PFSK-1 (cell line): ENCODE measurements at regions not wholly inside any gene's neighbourhood (a gene's known extent, or its start where the extent isn't known, plus 50 kb on each side); places are given as distances from the start of the nearest gene placed in this dataset.

ENCODE experiments used
- FOXP2 ChIP-seq: optimal IDR thresholded peaks from 2 replicates; pipeline ENCODE3; 2011; ENCODE audit warnings: borderline replicate concordance, control low read depth, inconsistent platforms; ENCODE audit not compliant: insufficient read depth; ENCODE audit errors: extremely low read length, extremely low read depth
- POLR2AphosphoS5 ChIP-seq: IDR thresholded peaks from 2 replicates; pipeline ENCODE4 v1.6.1; 2012; ENCODE audit warnings: low read depth, mild to moderate bottlenecking, control low read depth, low read length, moderate library complexity
- SIN3A ChIP-seq: IDR thresholded peaks from 2 replicates; pipeline ENCODE4 v1.6.1; 2012; ENCODE audit warnings: mild to moderate bottlenecking, low read length, moderate library complexity, borderline replicate concordance; ENCODE audit not compliant: insufficient read depth
- TAF1 ChIP-seq: IDR thresholded peaks from 2 replicates; pipeline ENCODE4 v1.6.1; 2012; ENCODE audit warnings: low read length, control low read depth, borderline replicate concordance; ENCODE audit not compliant: insufficient read depth
- TF ChIP-seq, protein P1 (sequence below), 2 experiments: IDR thresholded peaks; 2 replicates each; pipeline versions ENCODE4 v1.6.1 to v1.8.0; 2011 to 2012; ENCODE audit warnings: low read depth in 2 of 2, low read length in 2 of 2, control low read depth in 1 of 2, inconsistent platforms in 1 of 2, mild to moderate bottlenecking in 1 of 2, moderate library complexity in 1 of 2; ENCODE audit not compliant: insufficient read depth in 1 of 2

- no peak for TF ChIP-seq FOXP2
- TF ChIP-seq POLR2AphosphoS5: no peak
- TF ChIP-seq TAF1: no peak
- TF ChIP-seq, protein P1, sequence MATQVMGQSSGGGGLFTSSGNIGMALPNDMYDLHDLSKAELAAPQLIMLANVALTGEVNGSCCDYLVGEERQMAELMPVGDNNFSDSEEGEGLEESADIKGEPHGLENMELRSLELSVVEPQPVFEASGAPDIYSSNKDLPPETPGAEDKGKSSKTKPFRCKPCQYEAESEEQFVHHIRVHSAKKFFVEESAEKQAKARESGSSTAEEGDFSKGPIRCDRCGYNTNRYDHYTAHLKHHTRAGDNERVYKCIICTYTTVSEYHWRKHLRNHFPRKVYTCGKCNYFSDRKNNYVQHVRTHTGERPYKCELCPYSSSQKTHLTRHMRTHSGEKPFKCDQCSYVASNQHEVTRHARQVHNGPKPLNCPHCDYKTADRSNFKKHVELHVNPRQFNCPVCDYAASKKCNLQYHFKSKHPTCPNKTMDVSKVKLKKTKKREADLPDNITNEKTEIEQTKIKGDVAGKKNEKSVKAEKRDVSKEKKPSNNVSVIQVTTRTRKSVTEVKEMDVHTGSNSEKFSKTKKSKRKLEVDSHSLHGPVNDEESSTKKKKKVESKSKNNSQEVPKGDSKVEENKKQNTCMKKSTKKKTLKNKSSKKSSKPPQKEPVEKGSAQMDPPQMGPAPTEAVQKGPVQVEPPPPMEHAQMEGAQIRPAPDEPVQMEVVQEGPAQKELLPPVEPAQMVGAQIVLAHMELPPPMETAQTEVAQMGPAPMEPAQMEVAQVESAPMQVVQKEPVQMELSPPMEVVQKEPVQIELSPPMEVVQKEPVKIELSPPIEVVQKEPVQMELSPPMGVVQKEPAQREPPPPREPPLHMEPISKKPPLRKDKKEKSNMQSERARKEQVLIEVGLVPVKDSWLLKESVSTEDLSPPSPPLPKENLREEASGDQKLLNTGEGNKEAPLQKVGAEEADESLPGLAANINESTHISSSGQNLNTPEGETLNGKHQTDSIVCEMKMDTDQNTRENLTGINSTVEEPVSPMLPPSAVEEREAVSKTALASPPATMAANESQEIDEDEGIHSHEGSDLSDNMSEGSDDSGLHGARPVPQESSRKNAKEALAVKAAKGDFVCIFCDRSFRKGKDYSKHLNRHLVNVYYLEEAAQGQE (IDR thresholded peaks at IDR 0.05; ENCODE audit: insufficient read depth in 1 of 2, low read depth in 2 of 2, low read length in 2 of 2): no peak
- TF ChIP-seq SIN3A: no peak
Measured at GRCh38 chr2:173511942-173512341, 157.3 kb downstream of the CDCA7 start.

DNA sequence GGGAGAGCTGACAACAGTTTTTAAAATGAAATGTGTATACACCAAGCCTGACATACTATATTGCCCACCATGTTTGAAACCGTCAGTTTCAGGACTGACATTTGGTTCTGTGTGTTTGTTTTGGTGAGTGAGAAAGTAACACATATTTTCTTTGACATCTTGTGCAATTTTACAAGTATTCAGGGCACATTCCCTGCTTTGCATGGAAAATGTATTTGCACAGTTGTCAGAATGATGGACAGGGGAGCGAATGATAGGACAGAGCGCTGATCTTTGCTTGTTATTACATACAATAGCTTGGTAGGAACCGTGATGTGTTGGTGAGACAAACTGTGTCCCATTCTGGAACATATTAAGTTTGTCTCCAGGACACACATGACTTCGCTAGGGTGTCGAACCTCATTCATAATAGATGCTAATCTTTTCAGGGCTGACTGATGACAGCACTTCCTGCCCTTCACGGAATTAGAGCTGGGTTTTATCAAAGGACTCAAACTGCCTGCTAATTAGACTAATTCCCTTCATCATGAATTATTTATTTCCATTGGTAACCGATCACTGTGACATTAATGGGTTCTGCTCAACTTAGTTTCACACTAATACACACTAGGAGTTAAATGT lies 158.5 kb downstream of the CDCA7 start:
- TF ChIP-seq, protein P1 (IDR thresholded peaks at IDR 0.05; ENCODE audit: insufficient read depth in 1 of 2, low read depth in 2 of 2, low read length in 2 of 2): no peak
- TF ChIP-seq FOXP2 (no peak), POLR2AphosphoS5 (no peak), SIN3A (no peak), TAF1 (no peak)

GRCh38 chr2:173520918-173521317 lies 166.2 kb downstream of the CDCA7 start:
- TF ChIP-seq POLR2AphosphoS5 (no peak), TAF1 (no peak), SIN3A (no peak), FOXP2 (no peak)
- TF ChIP-seq, protein P1 (IDR thresholded peaks at IDR 0.05; ENCODE audit: insufficient read depth in 1 of 2, low read depth in 2 of 2, low read length in 2 of 2): no peak

DNA sequence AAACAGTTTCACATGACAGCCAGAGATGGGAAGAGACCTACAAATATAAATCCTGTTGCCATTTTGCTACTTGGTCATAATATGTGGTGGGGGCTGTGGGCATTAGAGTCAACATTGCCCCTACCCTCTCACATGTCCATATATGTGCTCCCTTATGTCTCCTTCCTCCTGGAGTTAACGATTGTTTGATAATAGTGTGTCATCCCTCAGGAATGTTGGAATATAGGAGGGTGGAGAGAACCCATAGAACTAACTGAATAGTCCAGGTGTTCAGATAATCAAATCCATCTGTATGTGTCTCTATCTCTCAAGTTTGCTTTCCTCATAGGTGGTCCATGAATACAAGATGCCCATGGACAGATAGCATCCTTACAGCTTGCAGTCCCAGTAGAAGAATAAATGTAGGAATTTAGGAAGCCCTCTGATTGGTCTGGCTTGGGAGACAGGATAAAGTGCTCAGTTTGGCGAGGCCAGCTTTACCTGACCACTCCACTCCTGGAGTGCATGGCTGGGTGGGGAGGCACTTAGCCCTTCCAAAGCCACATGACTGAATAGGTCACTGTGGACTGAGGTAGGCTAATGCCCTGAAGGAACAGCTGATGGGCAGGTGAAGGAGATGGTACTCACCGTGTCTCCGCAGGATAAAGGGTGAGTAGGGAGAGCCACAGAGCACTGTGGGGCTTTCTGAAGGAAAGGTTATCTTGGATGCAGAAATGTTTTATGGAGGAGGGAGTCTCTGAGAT lies 166.9 kb downstream of the CDCA7 start:
- TF ChIP-seq FOXP2 (no peak), POLR2AphosphoS5 (no peak), TAF1 (no peak), SIN3A (no peak)
- TF ChIP-seq, protein P1 (IDR thresholded peaks at IDR 0.05; ENCODE audit: insufficient read depth in 1 of 2, low read depth in 2 of 2, low read length in 2 of 2): no peak

- TF ChIP-seq FOXP2 (no peak), SIN3A (no peak), POLR2AphosphoS5 (no peak), TAF1 (no peak)
- TF ChIP-seq, protein P1 (IDR thresholded peaks at IDR 0.05; ENCODE audit: insufficient read depth in 1 of 2, low read depth in 2 of 2, low read length in 2 of 2): no peak
Measured at GRCh38 chr2:173523497-173523896, 168.8 kb downstream of the CDCA7 start.
